Type B pancreatic cell (in vitro differentiated cells): ENCODE measurements at regions not wholly inside any gene's neighbourhood (a gene's known extent, or its start where the extent isn't known, plus 50 kb on each side); places are given as distances from the start of the nearest gene placed in this dataset.

Experiments used
- DNase-seq: peaks from one replicate; pipeline ENCODE4 v3.0.0; 2021; ENCODE audit warnings: mixed read lengths; ENCODE audit not compliant: unreplicated experiment; ENCODE audit errors: extremely low spot score
- H3K27ac Mint-ChIP-seq: 2 replicates; pipeline ENCODE4 v1.8.0; 2021; ENCODE audit warnings: mild to moderate bottlenecking, mixed read lengths
- H3K27me3 Mint-ChIP-seq: 2 replicates; pipeline ENCODE4 v1.8.0; 2021; ENCODE audit warnings: mixed read lengths
- H3K36me3 Mint-ChIP-seq: 2 replicates; pipeline ENCODE4 v1.8.0; 2021; ENCODE audit warnings: mixed read lengths
- H3K4me1 Mint-ChIP-seq: one replicate; pipeline ENCODE4 v1.8.0; 2021; ENCODE audit warnings: mixed read lengths; ENCODE audit not compliant: unreplicated experiment
- H3K4me3 Mint-ChIP-seq: 2 replicates; pipeline ENCODE4 v1.8.0; 2021; ENCODE audit warnings: mild to moderate bottlenecking, mixed read lengths
- H3K9me3 Mint-ChIP-seq: 2 replicates; pipeline ENCODE4 v1.8.0; 2021; ENCODE audit warnings: mixed read lengths
- CTCF ChIP-seq: fragments of 200-600 bp; sonication (generic); conservative IDR thresholded peaks from 2 replicates; pipeline ENCODE4 v1.5.0; 2021; ENCODE audit warnings: antibody characterized with exemption, mild to moderate bottlenecking

GRCh38 chr2:236877972-236878371, 207.7 kb upstream of the COPS8 start:
- Mint-ChIP-seq H3K4me1 (peaks cover 29% of the 10 kb centered on the region), H3K27me3 (peaks cover 3% of the 10 kb centered on the region), H3K9me3 (peaks cover 7% of the 10 kb centered on the region), H3K36me3 (peaks cover 3% of the 10 kb centered on the region), H3K27ac (no peak overlapping the region), H3K4me3 (no peak overlapping the region)
- no peak for TF ChIP-seq CTCF
- no peak for DNase-seq

GRCh38 chr2:236879416-236879963, 206.2 kb upstream of the COPS8 start:
- peaks cover 19% of the 10 kb centered on the region for H3K4me1 Mint-ChIP-seq
- H3K36me3 Mint-ChIP-seq: peaks cover 3% of the 10 kb centered on the region
- H3K9me3 Mint-ChIP-seq: peaks cover 7% of the 10 kb centered on the region
- H3K4me3 Mint-ChIP-seq: no peak overlapping the region
- no peak overlapping the region for H3K27ac Mint-ChIP-seq
- no peak for DNase-seq
- no peak for TF ChIP-seq CTCF
- H3K27me3 Mint-ChIP-seq: no peaks in the 10 kb centered on the region

GRCh38 chr2:236882074-236882473, 203.6 kb upstream of the COPS8 start:
- DNase-seq: no peak
- no peak for TF ChIP-seq CTCF
- Mint-ChIP-seq H3K4me1 (peaks cover 3% of the 10 kb centered on the region), H3K27ac (no peak overlapping the region), H3K27me3 (no peaks in the 10 kb centered on the region), H3K4me3 (no peak overlapping the region), H3K36me3 (peaks cover 3% of the 10 kb centered on the region), H3K9me3 (peaks cover 10% of the 10 kb centered on the region)

GRCh38 chr2:236882930-236883329, 202.8 kb upstream of the COPS8 start:
- Mint-ChIP-seq H3K4me1 (peaks cover 9% of the 10 kb centered on the region), H3K4me3 (no peak overlapping the region), H3K9me3 (peaks cover 10% of the 10 kb centered on the region), H3K27ac (no peak overlapping the region), H3K27me3 (no peaks in the 10 kb centered on the region), H3K36me3 (peaks cover 3% of the 10 kb centered on the region)
- no peak for TF ChIP-seq CTCF
- no peak for DNase-seq

GRCh38 chr2:236883819-236884218, 201.9 kb upstream of the COPS8 start:
- Mint-ChIP-seq H3K4me3 (no peak overlapping the region), H3K4me1 (peaks cover 16% of the 10 kb centered on the region), H3K27me3 (no peaks in the 10 kb centered on the region), H3K9me3 (peaks cover 10% of the 10 kb centered on the region), H3K36me3 (peaks cover 3% of the 10 kb centered on the region), H3K27ac (no peak overlapping the region)
- TF ChIP-seq CTCF: no peak
- no peak for DNase-seq
